HG02852 (cell line): ENCODE measurements at regions not wholly inside any gene's neighbourhood (a gene's known extent, or its start where the extent isn't known, plus 50 kb on each side); places are given as distances from the start of the nearest gene placed in this dataset.

Source experiments
- ATAC-seq: cut with Tn5 transposase; IDR thresholded peaks from one replicate; pipeline ENCODE4 v1.9.1; 2021; ENCODE audit warnings: mild to moderate bottlenecking, moderate library complexity; ENCODE audit not compliant: unreplicated experiment

DNA sequence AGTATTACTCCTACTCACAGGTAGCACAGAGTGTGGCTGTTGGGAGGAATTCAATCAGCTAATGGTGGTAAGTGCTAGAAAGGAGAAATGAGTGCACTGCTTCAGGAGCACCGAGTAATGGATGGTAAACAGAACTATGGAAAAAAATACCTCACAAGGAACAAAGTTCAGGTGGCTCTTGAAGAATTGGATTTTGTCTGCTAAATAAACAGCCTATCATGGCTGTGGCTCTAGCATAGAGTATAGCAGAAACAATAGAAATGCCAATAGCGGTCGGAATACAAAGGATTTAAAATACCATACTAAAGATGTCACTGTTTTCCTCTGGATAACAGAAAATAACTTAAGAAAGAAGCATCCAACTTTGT is 482.5 kb downstream of the NUP35 start:
- ATAC-seq: no peak

DNA sequence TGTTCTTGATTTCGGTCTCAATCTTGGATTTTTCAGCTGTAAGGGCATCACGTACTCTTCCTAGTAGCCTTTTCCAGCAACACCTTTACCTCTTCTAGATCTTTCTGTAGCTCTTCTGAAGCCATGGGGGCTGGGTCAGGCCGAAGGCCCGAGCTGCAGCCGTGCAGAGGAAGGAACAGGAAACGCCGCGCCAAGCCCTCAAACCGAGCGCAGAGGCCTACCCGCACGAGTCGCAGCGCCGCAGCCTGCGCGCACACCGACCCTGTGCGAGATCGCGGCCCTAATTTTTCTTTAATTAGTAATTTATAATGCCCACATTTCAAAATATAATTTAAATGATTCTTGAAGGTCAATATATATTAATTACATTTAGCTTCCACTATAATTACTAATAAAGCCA is 483.8 kb downstream of the NUP35 start:
- no peak for ATAC-seq

DNA sequence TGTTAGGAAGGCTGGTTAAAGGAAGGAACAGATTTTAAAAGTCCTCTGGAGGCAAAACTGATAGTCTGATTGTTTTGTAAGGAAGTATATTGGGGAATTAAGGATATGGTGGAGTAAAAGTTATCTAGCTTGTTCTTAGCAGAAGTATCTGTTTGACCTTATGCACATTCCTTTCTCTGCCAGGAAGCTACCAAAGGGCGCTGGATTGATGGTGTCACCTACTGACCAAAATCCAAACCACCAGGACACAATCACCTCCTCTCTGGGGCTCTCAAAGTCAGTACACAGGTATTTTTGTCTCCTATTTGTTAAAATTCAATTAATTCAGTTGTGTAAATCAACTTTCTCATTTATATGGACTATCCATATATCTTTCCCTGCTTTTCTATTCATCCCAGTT is 484.5 kb downstream of the NUP35 start:
- no peak for ATAC-seq

DNA sequence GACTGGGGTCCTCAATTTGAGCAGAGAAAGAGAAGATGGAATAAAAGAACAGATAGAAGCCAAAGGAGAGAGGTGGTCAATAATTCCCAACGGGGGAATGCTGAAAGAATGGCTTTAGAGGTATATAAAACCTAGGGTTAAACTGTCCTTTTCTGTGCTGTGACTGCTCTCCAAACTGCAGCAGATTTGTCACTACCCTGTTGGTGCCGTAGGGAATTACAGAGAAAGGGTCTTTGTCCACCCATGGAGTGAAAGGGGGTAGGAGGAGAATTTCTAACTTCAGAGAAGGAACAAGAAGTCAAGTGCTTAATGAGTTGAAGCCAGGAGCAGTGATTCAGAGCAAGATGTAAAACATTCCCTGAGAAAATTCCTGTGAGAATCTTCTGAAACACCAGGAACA is 486.5 kb downstream of the NUP35 start:
- ATAC-seq: no peak

DNA sequence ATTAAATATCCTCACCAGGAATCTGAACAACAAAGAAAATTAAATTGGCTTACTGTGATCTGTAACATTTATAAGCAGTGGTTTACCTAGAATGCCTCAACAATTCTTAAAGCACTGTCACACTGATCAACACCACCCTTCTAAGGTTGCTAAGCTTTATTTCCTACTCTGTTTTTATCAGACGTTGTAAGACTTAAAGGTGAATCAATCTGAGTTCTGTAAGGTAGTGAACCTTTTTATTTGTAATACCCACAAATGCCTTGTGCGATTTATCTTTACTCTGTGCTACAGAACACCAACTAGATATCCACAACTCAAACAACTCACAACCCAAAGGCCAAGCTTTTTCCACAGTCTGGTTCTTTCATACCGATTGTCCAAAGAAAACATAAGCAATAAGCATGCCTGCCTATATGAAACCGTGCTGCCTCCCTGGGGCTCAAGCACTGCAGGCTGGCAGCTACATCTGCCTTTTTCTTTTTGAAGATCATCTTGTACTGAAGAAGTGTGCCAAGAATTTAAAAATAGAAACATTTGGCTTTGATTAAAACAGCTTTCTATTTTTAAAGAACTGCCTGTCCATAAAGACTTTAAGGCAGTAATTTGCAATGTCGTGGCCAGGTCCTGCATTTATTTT is 490.7 kb downstream of the NUP35 start:
- ATAC-seq: no peak

DNA sequence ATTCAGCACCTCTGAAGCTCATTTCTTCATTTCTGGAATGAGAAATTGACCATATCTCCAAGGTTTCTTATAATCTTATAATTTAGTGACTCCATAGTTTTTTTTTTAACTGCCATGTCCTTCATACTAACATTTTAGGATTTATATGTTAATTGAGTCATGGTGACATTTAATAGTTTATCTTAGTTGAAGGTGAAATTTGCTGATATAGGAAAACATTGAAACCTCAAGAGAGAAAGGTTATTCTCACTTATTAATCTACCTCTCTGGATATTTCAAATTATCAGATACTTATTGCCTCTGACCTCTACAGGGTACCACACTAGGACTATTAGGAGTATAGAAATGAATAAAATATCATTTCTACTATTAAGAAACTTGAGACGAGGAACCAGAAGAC is 499.0 kb downstream of the NUP35 start:
- ATAC-seq: no peak

DNA sequence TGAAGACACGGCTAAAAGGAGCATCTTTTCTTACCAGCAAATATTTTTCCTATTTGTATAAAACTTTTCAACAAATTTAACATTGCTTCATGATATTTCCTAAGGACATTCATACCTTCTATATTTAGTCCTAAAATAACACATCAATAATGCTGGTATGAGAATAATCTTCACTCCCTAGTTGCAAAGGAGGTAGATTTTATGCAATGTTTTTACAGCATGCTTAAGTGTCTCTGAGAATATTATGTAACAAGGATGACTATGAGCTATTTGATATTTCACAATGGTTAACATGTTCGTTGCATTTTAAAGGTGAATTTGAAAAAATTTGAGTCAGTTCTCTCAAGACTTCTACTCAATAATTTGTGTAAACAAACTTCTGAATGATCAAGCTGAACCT is 506.7 kb downstream of the NUP35 start:
- ATAC-seq: no peak

DNA sequence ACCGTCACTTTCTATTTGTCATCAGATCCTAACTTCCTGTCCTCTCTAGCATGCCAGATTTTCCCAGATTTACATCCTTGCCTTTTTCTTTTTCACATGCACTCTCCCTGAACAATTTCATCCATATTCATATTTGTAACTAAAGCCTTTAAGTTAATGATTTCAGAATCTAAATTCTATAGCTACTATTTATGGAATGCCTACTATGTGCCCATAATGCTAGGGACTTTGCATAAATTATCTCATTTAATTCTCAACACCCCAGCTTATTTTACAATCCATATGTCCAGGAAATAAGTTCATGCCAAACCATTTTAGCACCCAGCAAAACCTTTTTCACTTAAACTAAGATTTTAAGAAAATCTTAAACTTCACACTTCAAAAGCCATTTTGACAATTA is 531.9 kb downstream of the NUP35 start:
- no peak for ATAC-seq

DNA sequence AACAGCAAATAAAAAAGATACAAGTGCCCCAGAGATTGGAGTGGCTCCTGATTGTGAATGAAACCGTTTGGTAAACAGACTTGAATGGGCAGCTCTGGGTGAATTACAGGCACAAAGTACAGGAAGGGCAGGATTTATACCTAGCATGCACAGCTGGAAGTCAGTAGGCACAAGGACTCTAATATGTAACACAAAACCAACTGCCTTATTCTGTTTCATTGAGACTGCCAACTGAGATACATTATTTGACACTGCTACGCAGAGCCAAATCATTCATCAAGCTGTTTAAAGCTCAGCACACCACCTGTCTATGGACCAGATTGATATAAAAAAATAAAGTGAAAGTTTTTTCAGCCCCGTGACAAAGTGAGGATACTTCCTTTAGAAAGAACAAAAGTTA is 541.2 kb downstream of the NUP35 start:
- ATAC-seq: no peak

DNA sequence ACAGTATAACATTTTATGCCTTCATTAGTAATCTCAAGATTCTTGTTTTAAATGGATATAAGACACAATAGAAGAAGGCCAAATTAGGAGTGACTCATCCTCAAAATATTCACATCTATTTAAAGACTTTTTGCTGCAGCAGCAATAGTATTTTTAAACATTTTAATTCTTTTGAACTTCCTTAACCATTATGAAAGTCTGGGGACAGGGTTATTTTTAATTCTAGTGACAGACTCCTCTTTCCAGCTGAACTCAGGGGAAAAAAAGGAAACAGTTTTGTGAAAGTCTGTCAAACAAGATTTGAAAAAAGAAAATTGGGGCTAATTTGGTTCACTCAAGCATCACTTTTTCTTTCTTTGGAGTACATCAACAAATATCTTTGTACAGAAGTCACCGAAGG is 541.8 kb downstream of the NUP35 start:
- no peak for ATAC-seq

DNA sequence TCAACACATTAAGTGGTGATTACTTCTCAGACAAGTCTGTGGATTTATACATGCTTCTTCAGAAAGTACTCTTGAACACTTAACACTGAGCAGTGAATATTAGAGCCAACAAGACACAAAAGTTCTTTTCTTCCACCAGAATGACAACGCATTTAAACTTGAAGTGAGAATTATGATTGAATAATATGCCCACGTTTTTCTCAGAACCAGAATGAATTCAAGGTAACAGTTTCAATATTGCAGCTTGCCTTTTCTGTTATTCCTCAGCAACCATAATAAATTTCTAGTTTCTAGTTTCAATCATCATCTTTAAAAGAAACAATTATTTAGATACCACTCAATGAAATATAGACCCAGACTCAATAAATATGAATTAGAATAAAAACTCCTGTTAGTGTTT is 547.0 kb downstream of the NUP35 start:
- ATAC-seq: peak; percentile 60

DNA sequence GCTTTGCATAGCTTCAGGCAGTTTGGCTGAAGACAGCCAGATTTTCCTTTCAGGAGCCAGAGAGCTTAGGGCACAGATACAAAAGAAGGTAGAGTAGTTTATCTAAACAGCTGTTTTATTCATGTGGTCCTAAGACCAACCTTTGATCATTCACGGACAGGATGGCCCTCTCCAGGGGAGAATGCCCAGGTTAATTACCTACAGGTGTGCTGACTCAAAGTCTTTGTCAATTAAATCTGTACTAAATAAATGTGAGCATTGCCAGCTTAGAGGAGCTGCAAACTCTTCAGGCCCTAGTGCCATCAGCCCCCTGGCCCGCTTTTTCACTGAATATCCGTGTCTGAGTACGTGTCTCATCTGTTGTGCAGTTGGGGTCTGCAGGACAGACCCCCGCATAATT is 554.7 kb downstream of the NUP35 start:
- no peak for ATAC-seq

DNA sequence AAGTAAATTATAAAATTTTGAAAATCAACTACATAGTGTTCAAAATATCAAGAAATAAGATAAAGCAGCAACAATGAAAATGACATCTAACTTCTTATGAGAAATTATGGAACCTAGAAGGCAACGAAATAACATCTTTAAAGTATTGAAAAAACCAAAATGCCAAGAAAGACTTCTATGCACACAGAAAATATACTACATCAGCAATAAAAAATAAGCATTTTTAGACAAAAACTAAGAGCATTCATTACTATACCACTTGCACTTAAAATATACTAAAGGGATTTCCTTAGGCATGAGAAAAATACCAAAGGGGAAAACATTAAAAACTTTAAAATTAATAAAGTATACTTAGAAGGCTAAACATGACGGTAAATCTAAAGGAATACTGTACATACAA is 556.3 kb downstream of the NUP35 start:
- ATAC-seq: no peak

DNA sequence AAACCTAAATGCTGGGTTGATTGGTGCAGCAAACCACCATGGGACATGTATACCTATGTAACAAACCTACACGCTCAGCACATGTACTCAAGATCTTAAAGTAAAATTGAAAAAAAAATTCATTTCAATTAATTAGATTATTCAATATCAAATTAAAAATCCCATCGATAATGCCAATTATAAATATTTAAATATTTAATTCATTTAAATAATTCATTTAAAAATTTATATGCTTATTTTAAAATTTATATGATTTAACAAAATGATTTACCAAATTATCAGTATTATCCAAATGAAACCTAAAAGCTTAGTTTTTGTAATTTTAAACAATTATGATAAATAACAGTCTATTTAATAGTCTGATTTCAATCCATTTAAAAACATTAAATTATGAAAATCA is 560.4 kb downstream of the NUP35 start:
- ATAC-seq: no peak

DNA sequence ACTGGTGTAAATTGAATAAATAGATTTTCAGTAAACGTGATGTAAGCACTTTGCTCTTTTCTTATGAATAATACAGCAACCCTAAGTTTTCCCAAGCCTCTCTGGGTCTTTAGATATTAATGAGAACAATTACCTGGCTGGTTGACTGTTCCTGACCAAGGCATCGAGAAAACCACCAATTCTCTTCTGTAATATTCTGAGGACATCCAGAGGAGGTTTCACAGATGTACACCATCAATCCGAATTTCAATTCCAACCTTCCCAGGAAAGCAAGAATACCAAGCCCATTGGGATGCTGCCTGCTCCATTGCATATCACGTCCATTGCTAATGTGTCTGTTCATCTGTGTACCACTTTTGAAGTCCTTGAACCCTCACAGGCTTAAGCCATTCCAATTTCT is 571.8 kb downstream of the NUP35 start:
- no peak for ATAC-seq

DNA sequence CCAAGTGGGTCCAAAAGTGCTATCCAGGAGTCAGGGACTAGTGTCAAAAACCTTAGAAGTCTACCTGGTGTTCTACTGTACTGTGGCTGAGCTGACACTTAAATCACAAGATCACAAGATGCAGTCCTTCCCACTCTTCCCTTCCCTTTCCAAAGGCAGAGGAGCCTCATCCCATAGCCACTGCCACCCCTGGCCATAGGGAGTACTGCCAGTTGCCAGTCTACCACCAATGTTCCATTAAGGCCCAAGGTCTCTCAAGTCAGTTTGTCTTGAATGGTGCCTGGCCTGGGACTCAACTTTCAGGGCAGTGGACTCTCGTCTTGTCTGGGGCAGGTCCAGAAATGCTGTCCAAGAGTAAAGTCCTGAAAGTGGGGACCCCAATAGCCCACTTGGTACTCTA is 585.6 kb downstream of the NUP35 start:
- no peak for ATAC-seq

DNA sequence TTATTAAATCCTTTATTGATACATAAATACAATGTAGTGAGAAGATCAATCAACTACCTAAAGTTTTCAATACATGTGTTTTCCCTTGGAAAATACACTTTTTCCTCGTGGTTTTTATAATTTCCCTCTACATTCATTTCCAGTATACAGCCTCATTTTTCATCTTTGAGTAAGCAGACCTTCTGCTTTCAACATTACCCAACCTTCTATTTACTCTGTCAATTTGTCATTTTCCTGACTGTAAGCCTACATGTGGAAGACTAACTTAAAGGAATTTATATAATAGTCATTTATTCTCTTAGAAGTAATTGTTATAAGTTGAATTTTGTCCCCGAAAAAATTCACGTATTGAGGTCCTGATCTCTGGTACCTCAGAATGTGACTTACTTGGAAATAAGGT is 594.0 kb downstream of the NUP35 start:
- ATAC-seq: no peak

DNA sequence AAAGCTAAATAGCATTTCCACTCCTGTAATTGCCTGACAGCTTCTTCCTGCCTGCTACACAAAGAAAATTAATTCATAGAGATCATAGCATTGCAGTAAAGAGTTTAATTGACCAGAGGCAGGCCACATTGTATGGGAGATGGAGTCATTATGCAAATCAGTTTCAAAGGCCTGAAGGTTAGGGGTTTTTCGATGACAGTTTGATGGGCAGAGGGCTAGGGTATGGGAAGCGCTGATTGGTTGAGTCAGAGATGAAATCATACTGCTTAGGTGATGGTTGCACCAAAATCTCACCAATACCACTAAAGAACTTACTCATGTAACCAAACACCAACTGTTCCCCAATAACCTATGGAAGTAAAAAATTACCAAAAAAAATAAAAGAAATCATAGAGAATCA is 599.0 kb downstream of the NUP35 start:
- ATAC-seq: no peak

DNA sequence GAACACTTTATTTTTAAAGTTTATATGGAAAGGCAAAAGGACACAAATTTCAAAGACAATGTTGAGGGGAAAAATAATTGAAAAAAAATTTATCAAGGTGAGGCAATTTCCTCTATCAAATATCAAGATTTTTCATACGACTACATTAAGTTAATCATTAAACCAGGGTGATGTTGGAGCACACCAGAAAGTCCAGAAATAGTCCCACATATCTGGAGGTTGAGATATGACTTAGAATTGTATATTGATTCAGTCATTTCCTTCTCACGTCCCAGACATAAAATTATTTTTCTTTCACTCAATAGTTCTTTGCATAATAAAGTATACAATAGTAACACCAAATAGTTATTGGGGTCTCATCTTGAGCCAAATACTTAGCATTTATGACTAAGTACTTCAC is 605.1 kb downstream of the NUP35 start:
- ATAC-seq: no peak

DNA sequence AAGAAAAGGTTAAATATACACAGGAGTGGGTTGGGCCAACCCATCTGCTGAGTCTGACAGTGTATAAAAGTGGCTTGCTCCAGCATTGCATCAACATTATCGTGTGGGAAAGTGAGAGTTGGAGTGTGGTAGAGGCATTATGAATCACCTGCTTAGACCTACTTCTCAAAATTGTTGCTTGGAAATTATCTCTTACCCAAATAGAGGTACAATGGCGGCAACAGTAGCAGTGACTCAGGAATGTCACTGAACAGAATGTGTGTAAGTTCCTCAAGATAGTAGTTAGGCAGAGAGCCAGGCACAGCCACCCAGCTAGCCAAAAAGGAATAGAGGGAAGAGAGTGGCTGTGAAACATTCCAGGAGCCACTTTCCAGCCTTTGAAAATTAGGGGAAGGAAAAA is 616.0 kb downstream of the NUP35 start:
- no peak for ATAC-seq

DNA sequence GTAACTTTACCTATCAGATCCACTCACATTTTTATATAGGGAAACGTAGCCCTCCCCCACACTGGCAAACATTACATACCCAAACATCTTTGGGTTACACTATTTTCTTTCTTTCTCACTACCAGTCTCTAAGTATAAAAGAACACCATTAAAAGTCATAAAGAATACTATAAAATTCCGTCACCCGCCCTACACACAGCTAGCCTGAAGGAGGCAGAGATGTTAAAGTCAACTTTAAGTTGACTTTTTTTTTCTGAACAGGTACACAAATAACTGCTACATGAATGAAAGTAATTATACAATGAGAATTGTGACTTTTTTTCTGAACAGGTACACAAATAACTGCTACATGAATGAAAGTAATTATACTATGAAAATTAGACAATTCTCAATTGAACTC is 628.3 kb downstream of the NUP35 start:
- ATAC-seq: no peak

DNA sequence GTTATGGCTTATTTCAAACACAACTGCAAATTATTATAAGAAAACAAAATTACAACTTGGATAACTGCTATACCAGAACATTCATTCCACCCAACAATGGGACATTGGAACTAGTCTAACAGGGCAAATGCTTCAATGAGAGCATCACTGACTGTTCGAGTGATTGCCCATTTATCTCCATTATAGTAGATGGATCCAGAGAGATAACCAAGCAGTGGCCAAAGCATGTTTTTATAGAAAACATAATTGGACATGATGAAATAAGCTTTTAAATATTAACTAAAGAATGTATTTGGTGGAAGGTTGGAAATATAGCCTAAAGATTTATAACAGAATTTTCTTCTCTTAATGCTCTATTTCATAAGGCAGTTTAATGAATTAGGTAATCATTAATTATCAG is 634.8 kb downstream of the NUP35 start:
- no peak for ATAC-seq

DNA sequence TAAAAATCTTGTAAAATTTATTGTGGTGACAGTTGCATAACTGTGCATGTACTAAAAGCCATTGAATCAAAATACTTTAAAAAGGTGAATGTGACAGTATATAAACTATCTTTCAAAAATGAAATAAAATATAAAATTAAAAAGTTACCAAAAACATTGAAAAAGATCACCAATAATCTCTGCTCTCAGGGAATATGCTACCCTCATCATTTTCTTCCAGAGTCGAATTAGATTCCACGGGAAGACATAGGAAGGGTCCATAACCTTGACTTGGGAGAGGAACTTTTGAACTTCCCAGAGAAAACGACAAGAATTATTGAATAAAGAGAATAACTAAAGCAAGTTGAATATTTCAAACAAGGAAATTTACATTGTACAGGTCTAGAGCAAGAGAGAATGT is 649.5 kb downstream of the NUP35 start:
- ATAC-seq: no peak

DNA sequence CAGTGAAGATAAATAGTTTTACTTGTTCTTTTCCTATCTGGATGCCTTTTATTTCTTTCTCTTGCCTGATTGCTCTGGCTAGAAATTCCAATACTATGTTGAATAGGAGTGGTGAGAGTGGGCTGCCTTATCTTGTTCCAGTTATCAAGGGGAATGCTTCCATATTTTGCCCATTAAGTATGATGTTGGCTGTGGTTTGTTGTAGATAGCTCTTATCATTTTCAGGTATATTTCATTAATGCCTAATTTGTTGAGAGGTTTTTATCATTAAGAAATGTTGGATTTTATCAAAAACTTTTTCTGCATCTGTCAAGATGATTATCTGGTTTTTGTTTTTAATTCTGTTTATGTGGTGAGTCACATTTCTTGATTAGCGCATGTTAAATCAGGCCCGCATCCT is 655.8 kb downstream of the NUP35 start:
- no peak for ATAC-seq
